Activated T-cell treated with anti-CD3 and anti-CD28 coated beads, Interleukin-2, amount 50 U/mL, for 4 hours (primary cell): ENCODE measurements at regions not wholly inside any gene's neighbourhood (a gene's known extent, or its start where the extent isn't known, plus 50 kb on each side); places are given as distances from the start of the nearest gene placed in this dataset.

Experiments
- ATAC-seq, 2 donors: fragments of 200-7000 bp; cut with Tn5 transposase; one replicate each; pipeline ENCODE4 v1.10.0; 2021
- DNase-seq: peaks from one replicate; pipeline ENCODE4 v3.0.0-alpha.2; 2020
- H3K27me3 Mint-ChIP-seq: one replicate; pipeline ENCODE4 v1.8.0; 2021; ENCODE audit warnings: low read depth, mixed read lengths
- H3K36me3 Mint-ChIP-seq: one replicate; pipeline ENCODE4 v1.8.0; 2022; ENCODE audit warnings: mixed read lengths; ENCODE audit not compliant: insufficient read depth
- H3K4me1 Mint-ChIP-seq: one replicate; pipeline ENCODE4 v1.8.0; 2021; ENCODE audit warnings: low read depth, mixed read lengths
- H3K4me3 Mint-ChIP-seq: one replicate; pipeline ENCODE4 v1.8.0; 2021; ENCODE audit warnings: mild to moderate bottlenecking, moderate library complexity, mixed read lengths
- H3K9me3 Mint-ChIP-seq: one replicate; pipeline ENCODE4 v1.8.0; 2021; ENCODE audit warnings: mixed read lengths

- Mint-ChIP-seq H3K9me3 (no peaks in the 10 kb centered on the region), H3K4me1 (no peaks in the 10 kb centered on the region), H3K36me3 (no peaks in the 10 kb centered on the region), H3K27me3 (peaks cover 3% of the 10 kb centered on the region), H3K4me3 (no peak overlapping the region)
- ATAC-seq, result no peak
- DNase-seq, result no peak
Measured at GRCh38 chr2:160876765-160877164, 283.5 kb upstream of the TANK start.

DNA sequence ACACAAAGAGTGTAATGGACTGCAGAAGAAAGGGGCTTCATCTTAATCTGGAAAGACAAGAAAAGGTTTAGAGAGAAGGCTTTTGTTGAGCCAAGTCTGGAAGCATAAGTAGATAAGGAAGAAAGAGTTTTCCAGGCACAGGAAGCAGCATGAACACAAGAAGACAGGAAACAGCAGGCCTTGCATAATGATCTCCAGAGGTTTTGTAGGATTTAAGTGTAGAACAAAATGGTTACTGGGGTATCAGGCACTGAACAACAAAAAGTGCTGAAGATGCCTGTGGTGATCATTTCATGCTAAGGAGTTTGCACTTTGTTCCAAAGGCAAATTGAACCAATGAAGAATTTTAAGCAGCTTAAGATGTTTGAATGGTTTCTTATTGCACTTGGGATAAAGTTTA, 281.6 kb upstream of the TANK start:
- Mint-ChIP-seq H3K4me3 (no peak overlapping the region), H3K36me3 (no peaks in the 10 kb centered on the region), H3K27me3 (peaks cover 3% of the 10 kb centered on the region), H3K9me3 (no peaks in the 10 kb centered on the region), H3K4me1 (no peaks in the 10 kb centered on the region)
- no peak for ATAC-seq
- no peak for DNase-seq

- DNase-seq, result no peak
- no peak for ATAC-seq
- no peak overlapping the region for H3K4me3 Mint-ChIP-seq
- H3K4me1 Mint-ChIP-seq, result no peaks in the 10 kb centered on the region
- no peaks in the 10 kb centered on the region for H3K9me3 Mint-ChIP-seq
- H3K36me3 Mint-ChIP-seq, result no peaks in the 10 kb centered on the region
- peaks cover 3% of the 10 kb centered on the region for H3K27me3 Mint-ChIP-seq
Measured at GRCh38 chr2:160882906-160883305, 277.3 kb upstream of the TANK start.

GRCh38 chr2:160884056-160884455, 276.2 kb upstream of the TANK start:
- Mint-ChIP-seq H3K36me3 (no peaks in the 10 kb centered on the region), H3K27me3 (no peaks in the 10 kb centered on the region), H3K9me3 (no peaks in the 10 kb centered on the region), H3K4me3 (no peak overlapping the region), H3K4me1 (no peaks in the 10 kb centered on the region)
- ATAC-seq, result no peak
- DNase-seq, result no peak

- Mint-ChIP-seq H3K36me3 (no peaks in the 10 kb centered on the region), H3K27me3 (no peaks in the 10 kb centered on the region), H3K4me1 (no peaks in the 10 kb centered on the region), H3K9me3 (no peaks in the 10 kb centered on the region), H3K4me3 (no peak overlapping the region)
- DNase-seq, result no peak
- no peak for ATAC-seq
Measured at GRCh38 chr2:160889439-160890170, 270.6 kb upstream of the TANK start.

- H3K9me3 Mint-ChIP-seq, result peaks cover 2% of the 10 kb centered on the region
- DNase-seq, result no peak
Measured at GRCh38 chr2:160890667-160891352, 269.4 kb upstream of the TANK start.

GRCh38 chr2:160891353-160891740, 268.9 kb upstream of the TANK start:
- ATAC-seq, result no peak
- DNase-seq, result no peak
- H3K9me3 Mint-ChIP-seq, result peaks cover 6% of the 10 kb centered on the region
- no peak overlapping the region for H3K4me3 Mint-ChIP-seq
- no peaks in the 10 kb centered on the region for H3K36me3 Mint-ChIP-seq
- no peaks in the 10 kb centered on the region for H3K4me1 Mint-ChIP-seq
- H3K27me3 Mint-ChIP-seq, result no peaks in the 10 kb centered on the region

More at GRCh38 chr2:160890667-160891352, 269.4 kb upstream of the TANK start:
- Mint-ChIP-seq H3K4me3 (no peak overlapping the region), H3K4me1 (no peaks in the 10 kb centered on the region), H3K27me3 (no peaks in the 10 kb centered on the region), H3K36me3 (no peaks in the 10 kb centered on the region)
- no peak for ATAC-seq

GRCh38 chr2:160892204-160892603, 268.0 kb upstream of the TANK start:
- ATAC-seq, result no peak
- no peaks in the 10 kb centered on the region for H3K27me3 Mint-ChIP-seq
- no peaks in the 10 kb centered on the region for H3K36me3 Mint-ChIP-seq
- no peak for DNase-seq
- H3K4me3 Mint-ChIP-seq, result no peak overlapping the region
- H3K9me3 Mint-ChIP-seq, result peaks cover 6% of the 10 kb centered on the region
- H3K4me1 Mint-ChIP-seq, result no peaks in the 10 kb centered on the region

DNA sequence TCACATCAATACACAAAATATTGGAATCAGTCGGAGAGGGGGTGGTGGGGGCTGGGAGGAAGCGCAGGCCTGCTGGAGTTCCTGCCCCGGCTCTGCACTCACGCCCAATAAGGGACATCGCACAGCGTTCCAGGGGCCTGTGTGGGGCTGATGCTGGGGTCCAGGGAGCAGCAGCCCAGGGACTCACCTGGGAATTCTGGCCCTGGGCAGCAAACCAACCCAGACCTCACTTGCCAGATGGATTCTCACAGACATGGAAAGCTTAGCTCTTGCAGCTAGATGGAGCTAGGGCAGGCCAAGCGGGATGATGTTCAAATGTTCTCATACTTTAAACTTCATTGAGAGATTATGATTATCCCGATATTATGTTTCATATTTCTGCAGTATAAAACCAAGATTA, 266.6 kb upstream of the TANK start:
- Mint-ChIP-seq H3K36me3 (no peaks in the 10 kb centered on the region), H3K9me3 (peaks cover 6% of the 10 kb centered on the region), H3K27me3 (no peaks in the 10 kb centered on the region), H3K4me3 (no peak overlapping the region), H3K4me1 (no peaks in the 10 kb centered on the region)
- no peak for ATAC-seq
- DNase-seq, result no peak

DNA sequence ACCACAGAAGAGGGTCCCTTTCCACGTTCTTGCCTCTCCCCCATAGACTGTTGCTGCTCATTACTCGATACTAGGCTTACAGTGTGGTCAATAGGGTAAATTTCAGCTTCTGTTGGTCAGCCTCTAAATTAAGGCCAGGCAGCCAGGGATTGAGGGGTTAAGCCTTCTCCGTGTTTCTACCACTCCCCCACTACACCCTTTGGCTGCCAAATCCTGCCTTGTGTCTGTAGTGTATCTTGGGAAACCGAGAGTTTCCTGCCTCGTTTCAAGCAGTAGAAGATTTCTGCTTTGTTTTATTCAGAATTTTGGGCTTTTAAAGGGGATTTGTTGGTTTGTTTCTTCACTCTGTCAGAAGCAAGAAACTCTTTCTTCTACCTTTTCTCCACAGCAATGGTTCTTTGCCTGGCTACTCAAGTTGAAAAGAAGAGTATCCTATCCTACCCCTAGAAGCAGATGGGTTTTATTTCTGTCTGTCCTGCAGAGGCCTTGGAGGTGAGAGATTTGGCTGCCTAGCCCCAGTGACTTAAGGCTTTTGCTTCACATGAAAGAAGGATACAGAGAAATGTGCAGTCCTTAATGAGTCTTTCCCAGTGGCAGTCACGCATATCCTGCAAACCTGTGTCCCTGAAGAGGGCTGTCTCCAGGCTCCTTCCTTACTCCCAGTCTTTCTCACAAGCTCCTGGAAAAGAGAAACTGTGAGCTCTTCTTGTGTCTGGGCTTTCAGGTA, 261.5 kb upstream of the TANK start:
- no peak overlapping the region for H3K4me3 Mint-ChIP-seq
- H3K36me3 Mint-ChIP-seq, result no peaks in the 10 kb centered on the region
- no peaks in the 10 kb centered on the region for H3K27me3 Mint-ChIP-seq
- H3K9me3 Mint-ChIP-seq, result peaks cover 6% of the 10 kb centered on the region
- DNase-seq (no peak), ATAC-seq (no peak)
- H3K4me1 Mint-ChIP-seq, result no peaks in the 10 kb centered on the region

- no peak for ATAC-seq
- Mint-ChIP-seq H3K4me1 (no peaks in the 10 kb centered on the region), H3K9me3 (no peaks in the 10 kb centered on the region), H3K27me3 (peaks cover 2% of the 10 kb centered on the region), H3K4me3 (no peak overlapping the region), H3K36me3 (no peaks in the 10 kb centered on the region)
- no peak for DNase-seq
Measured at GRCh38 chr2:160901613-160902012, 258.6 kb upstream of the TANK start.

- Mint-ChIP-seq H3K4me1 (no peaks in the 10 kb centered on the region), H3K9me3 (no peaks in the 10 kb centered on the region), H3K36me3 (no peaks in the 10 kb centered on the region), H3K4me3 (no peak overlapping the region), H3K27me3 (peaks cover 2% of the 10 kb centered on the region)
- ATAC-seq (no peak), DNase-seq (no peak)
Measured at GRCh38 chr2:160905862-160906261, 254.4 kb upstream of the TANK start.

- Mint-ChIP-seq H3K4me1 (no peaks in the 10 kb centered on the region), H3K4me3 (no peak overlapping the region), H3K27me3 (peaks cover 2% of the 10 kb centered on the region), H3K36me3 (no peaks in the 10 kb centered on the region), H3K9me3 (no peaks in the 10 kb centered on the region)
- no peak for DNase-seq
- no peak for ATAC-seq
Measured at GRCh38 chr2:160906878-160907277, 253.3 kb upstream of the TANK start.

DNA sequence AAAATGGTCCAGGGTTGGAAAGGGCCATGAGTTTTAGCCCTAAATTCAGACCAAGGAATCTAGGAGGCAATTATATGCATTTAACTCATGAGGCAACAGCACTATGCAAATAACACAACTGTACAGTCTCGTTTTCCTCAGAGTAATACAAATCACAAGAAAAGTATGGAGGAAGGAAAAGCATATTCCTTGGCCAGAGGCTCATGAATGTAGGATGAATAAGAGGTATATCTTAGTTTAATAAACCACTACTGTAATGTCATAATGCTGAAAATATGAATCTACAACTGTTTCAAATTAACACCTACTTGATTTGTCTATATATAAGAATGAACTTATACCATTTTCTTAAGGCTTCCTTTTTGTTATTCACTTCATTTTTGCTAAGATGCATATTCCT, 252.5 kb upstream of the TANK start:
- no peaks in the 10 kb centered on the region for H3K9me3 Mint-ChIP-seq
- H3K4me1 Mint-ChIP-seq, result no peaks in the 10 kb centered on the region
- H3K36me3 Mint-ChIP-seq, result no peaks in the 10 kb centered on the region
- peaks cover 2% of the 10 kb centered on the region for H3K27me3 Mint-ChIP-seq
- no peak overlapping the region for H3K4me3 Mint-ChIP-seq
- DNase-seq (no peak), ATAC-seq (no peak)

DNA sequence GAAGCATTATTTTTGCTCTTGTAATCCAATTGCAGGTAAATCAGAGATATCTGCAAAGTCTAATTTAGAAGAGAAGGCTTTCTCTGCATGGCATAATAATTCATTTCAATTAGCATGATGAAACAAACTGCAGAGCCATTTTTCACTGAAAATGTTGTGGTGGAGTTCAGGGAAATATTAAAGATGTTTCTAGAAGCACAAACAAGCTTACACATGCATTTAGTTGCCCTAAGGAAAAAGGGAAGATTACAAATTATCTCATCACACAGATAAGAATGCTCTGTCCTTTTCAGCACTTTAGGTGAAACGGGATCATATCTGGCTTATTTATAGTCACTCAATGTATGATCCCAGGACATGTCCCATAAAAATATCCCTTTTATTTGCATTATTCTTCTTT, 252.1 kb upstream of the TANK start:
- no peaks in the 10 kb centered on the region for H3K36me3 Mint-ChIP-seq
- ATAC-seq (no peak), DNase-seq (no peak)
- H3K4me3 Mint-ChIP-seq, result no peak overlapping the region
- H3K9me3 Mint-ChIP-seq, result no peaks in the 10 kb centered on the region
- peaks cover 2% of the 10 kb centered on the region for H3K27me3 Mint-ChIP-seq
- no peaks in the 10 kb centered on the region for H3K4me1 Mint-ChIP-seq
